Hematopoietic multipotent progenitor cell treated with erythropoietin and hydrocortisone succinate and interleukin-3 and kit ligand, for 17 days (in vitro differentiated cells): ENCODE measurements at regions not wholly inside any gene's neighbourhood (a gene's known extent, or its start where the extent isn't known, plus 50 kb on each side); places are given as distances from the start of the nearest gene placed in this dataset.
"Not testable (repeated sequence)": the region's sequence is repeated elsewhere in the genome, so short reads cannot be mapped to it uniquely, and the experiment has no call there.

ENCODE experiments used
- DNase-seq: peaks from one replicate; pipeline ENCODE4 v3.0.0-alpha.2; 2015; ENCODE audit warnings: low spot score

GRCh38 chr7:46754140-46754720 is 827.7 kb downstream of the TNS3 start:
- no peak for DNase-seq

GRCh38 chr7:46753662-46754061 is 828.2 kb downstream of the TNS3 start:
- DNase-seq, result no peak

GRCh38 chr7:46752881-46753366 is 829.0 kb downstream of the TNS3 start:
- no peak for DNase-seq

- not testable (repeated sequence) for DNase-seq
Measured at GRCh38 chr7:46751927-46752723, 829.8 kb downstream of the TNS3 start.

DNA sequence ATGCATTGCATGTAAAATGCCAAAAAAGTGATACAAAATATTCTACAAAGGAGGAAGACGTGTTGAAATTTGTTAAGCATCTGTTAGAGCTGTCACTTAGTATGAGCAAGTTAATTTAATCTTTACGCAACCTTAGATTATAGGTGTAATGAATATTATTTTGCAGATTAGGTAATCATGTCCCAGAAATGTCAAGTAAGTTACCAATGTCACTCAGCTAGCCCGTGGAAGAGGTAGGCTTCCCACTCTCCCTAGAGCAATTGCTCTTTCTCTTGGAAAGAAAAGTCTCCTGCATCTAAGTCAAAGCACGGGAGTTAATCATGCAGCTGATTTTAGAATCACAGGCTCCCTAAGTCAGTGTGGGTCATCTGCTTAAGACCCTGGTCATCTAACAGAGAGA is 830.4 kb upstream of the IGFBP3 start:
- no peak for DNase-seq

GRCh38 chr7:46750321-46750865 is 829.3 kb upstream of the IGFBP3 start:
- DNase-seq, result no peak

- DNase-seq, result no peak
Measured at GRCh38 chr7:46747869-46748576, 827.0 kb upstream of the IGFBP3 start.

- DNase-seq, result no peak
Measured at GRCh38 chr7:46746695-46747687, 825.9 kb upstream of the IGFBP3 start.

- no peak for DNase-seq
Measured at GRCh38 chr7:46745707-46746090, 824.6 kb upstream of the IGFBP3 start.

- no peak for DNase-seq
Measured at GRCh38 chr7:46744957-46745706, 824.1 kb upstream of the IGFBP3 start.

DNA sequence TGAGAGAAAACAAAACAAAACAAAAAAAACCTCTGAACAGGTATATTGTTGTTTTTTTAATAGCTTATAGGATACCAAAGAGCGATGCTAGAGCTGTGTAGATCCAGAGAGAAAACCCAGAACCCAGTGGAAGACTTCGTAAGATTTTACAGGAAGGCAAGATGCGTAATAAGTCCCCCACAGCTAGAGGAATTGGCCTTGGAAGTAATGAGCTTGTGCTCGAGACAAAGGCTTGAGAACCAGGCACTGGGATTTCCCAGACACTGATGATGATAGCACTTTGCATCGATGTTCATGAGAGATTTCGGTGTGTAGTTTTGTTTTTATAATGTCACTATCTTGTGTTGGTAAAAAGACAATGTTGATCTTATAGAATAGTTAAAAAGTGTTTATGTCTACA is 821.5 kb upstream of the IGFBP3 start:
- DNase-seq, result no peak

DNA sequence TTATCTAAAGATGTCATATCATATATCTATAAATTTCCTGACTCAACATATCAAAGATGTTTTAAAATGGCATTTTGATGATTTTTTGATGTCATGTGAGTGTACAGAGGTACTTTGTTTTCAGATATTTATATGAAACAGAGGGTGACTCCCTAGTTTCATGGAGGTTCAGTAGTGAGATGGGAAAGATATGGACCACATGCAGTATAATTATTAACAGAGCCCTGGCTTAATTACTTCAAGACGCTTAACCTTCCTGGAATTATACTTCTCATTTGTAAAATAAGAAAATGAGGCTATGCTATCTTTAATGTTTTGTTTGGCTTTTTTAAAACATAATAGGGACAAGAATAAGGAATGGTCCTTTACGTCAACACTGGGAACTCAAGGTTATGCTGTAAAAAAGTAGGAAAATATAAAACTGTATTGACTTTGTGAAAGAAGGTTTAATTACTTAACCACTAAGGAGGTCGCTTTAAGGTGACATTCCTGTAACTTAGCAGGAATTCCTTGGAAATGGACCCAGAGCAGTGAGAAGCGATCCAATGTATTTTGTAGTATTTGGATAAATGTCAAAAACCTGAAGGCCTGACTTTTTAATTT is 821.0 kb upstream of the IGFBP3 start:
- no peak for DNase-seq

GRCh38 chr7:46741181-46741580 is 820.1 kb upstream of the IGFBP3 start:
- DNase-seq, result no peak

GRCh38 chr7:46739518-46740234 is 818.6 kb upstream of the IGFBP3 start:
- DNase-seq, result no peak

DNA sequence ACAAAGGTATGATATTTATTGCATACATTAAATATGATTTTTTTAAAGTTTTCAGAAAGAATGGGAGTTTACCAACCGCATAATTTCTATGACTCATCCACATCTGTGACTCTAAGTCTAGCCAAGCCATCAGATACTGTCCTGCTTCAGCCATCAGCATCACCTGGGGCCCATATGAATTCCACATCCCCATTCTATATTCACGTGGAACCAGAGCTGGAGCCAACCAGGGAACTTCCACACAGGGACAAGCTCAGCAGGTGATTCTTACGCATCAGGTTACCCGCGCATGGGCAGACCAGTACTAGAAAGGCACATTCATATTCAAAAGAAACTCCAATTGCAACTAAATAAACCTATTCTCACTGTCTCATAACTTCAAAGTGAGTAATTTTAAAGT is 817.7 kb upstream of the IGFBP3 start:
- no peak for DNase-seq

DNA sequence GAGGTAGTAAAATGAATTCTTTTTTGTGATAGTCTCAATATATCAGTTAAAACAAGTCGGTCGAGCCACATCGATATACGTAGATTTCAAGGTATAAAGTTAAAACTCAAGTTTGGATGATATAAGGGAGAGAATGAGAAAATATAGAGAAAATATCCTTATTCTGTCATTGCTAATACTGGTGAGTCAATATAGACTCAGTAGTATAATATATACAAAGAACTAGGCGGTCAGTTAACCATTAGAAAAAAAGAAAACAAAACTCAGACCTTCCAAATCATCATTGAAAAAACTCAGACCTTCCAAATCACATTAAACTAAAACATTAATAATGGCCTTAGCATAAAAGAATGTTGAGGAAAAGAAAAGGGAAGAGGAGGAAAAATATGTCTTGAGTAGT is 817.1 kb upstream of the IGFBP3 start:
- DNase-seq, result no peak

DNA sequence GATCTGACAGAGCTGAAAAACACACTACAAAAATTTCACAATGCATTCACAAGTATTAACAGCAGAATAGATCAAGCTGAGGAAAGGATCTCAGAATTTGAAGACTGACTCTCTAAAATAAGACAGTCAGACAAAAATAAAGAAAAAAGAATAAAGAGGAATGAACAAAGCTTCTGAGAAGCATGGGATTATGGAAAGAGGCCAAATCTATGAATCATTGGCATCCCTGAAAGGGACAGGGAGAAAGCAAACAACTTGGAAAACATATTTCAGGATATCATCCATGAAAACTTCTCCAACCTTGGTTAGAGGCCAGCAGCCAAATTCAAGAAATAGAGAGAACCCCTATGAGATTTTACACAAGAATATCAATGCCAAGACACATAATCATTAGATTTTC is 804.8 kb upstream of the IGFBP3 start:
- no peak for DNase-seq

GRCh38 chr7:46725136-46725535 is 804.1 kb upstream of the IGFBP3 start:
- DNase-seq, result no peak

DNA sequence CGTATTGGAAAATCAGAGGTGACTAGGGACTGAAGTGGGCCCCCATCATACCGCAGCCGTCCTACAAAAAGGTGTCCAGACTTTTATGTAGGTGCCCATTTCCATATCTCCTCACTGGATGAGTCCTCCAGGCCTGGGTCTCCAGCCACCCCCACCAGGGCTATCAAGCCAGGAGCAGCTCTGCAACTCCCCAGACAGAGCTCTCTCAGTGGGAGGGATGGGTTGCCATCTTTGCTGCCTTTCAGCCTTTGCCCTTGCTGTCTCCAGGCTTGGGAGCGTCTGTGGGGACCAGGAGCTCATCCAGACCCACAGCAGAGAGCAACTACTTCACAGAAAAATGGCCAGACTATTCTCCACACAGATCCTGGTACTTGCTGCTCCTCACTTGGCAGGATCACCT is 802.7 kb upstream of the IGFBP3 start:
- DNase-seq, result no peak

GRCh38 chr7:46723003-46723402 is 801.9 kb upstream of the IGFBP3 start:
- DNase-seq, result no peak
